Tibial nerve (tissue), 4 donors: ENCODE measurements at regions not wholly inside any gene's neighbourhood (a gene's known extent, or its start where the extent isn't known, plus 50 kb on each side); places are given as distances from the start of the nearest gene placed in this dataset.
"Not testable (repeated sequence)": the region's sequence is repeated elsewhere in the genome, so short reads cannot be mapped to it uniquely, and the experiment has no call there.

Experiments
- DNase-seq, 2 donors: peaks; one replicate each; pipeline ENCODE4 v3.0.0-alpha.2; 2019; ENCODE audit warnings: low spot score in 2 of 2
- H3K27ac ChIP-seq, 4 donors: fragments of 200-600 bp; sonication (generic) in 3 of 4; one replicate each; pipeline ENCODE4 v1.5.1; 2017 to 2019; ENCODE audit warnings: mild to moderate bottlenecking in 1 of 4
- H3K27me3 ChIP-seq, 2 donors: fragments of 200-600 bp; sonication (generic) in 1 of 2; one replicate each; pipeline versions ENCODE4 v1.5.1 to v1.6.0; 2017 to 2019
- H3K36me3 ChIP-seq, 3 donors: fragments of 200-600 bp; sonication (generic); one replicate each; pipeline ENCODE4 v1.5.1; 2018 to 2019
- H3K4me1 ChIP-seq, 4 donors: fragments of 200-600 bp; sonication (generic) in 3 of 4; one replicate each; pipeline ENCODE4 v1.5.1; 2017 to 2019
- H3K4me3 ChIP-seq, 4 donors: fragments of 200-600 bp; sonication (generic) in 3 of 4; one replicate each; pipeline ENCODE4 v1.5.1; 2017 to 2019; ENCODE audit warnings: mild to moderate bottlenecking in 1 of 4, moderate library complexity in 1 of 4
- H3K9me3 ChIP-seq, 4 donors: fragments of 200-600 bp; sonication (generic) in 3 of 4; one replicate each; pipeline ENCODE4 v1.5.1; 2017 to 2019
- EP300 ChIP-seq, 2 donors: sonication (generic); formaldehyde crosslinking; IDR thresholded peaks; one replicate each; pipeline ENCODE4 v1.6.1; 2017; ENCODE audit warnings: antibody characterized with exemption in 2 of 2, mild to moderate bottlenecking in 1 of 2
- POLR2A ChIP-seq, 2 donors: fragments of 450-650 bp; IDR thresholded peaks; one replicate each; pipeline ENCODE4 v1.6.1; 2017; ENCODE audit warnings: antibody characterized with exemption in 2 of 2, mild to moderate bottlenecking in 2 of 2, moderate library complexity in 2 of 2
- WGBS, 2 donors: methylation state at CpG; one replicate each; pipeline ENCODE4 v1.1.5; 2018; 5-methylcytosine and 5-hydroxymethylcytosine counted together
- TF ChIP-seq, protein P1 (sequence below), 5 experiments: fragments of 200-600 bp in 3 of 5; fragments of 450-650 bp in 2 of 5; sonication (generic) in 3 of 5; IDR thresholded peaks; one replicate each; pipeline ENCODE4 v1.5.1; 2016 to 2019; ENCODE audit warnings: antibody characterized with exemption in 5 of 5, mild to moderate bottlenecking in 3 of 5, moderate library complexity in 2 of 5

DNA sequence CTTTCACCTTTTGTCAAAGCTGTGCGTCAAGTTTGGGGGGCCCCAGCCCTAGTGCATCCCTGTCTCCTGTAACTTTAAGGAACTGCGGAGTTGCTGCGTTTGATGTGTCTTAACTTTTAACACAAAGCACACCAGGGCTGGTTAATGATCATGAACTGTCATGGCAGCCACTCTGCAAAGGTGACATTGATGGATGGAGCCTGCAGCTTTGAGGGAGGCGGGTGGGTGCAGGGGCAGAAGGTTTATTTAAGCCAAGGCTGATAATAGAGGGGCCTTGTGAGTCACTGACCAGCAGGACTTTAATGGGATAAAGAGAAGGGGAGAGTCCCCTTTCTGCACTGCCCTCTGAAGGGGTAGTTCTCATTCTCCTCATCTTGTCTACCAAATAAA is 190.2 kb upstream of the GATA6 start:
- no peaks in the 10 kb centered on the region for H3K36me3 ChIP-seq

DNA sequence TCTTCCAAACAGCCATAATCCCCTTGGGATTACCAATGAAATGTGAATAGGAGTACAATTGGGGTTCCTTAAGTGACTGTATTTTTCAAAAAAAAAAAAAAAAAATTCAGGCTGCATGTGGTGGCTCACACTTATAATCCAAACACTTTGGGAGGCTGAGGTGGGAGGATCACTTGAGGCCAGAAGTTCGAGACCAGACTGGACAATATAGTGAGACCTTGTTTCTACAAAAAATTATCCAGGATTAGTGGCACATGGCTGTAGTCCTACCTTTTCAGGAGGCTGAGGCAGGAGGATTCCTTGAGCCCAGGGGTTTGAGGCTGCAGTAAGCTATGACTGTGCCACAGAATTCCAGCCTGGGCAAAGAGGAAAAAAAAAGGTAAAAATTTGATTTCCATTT is 189.6 kb upstream of the GATA6 start:
- no peaks in the 10 kb centered on the region for H3K36me3 ChIP-seq
- DNase-seq, result no peak
- no peak overlapping the region for H3K4me3 ChIP-seq
- H3K4me1 ChIP-seq, result no peaks in the 10 kb centered on the region
- TF ChIP-seq, protein P1, sequence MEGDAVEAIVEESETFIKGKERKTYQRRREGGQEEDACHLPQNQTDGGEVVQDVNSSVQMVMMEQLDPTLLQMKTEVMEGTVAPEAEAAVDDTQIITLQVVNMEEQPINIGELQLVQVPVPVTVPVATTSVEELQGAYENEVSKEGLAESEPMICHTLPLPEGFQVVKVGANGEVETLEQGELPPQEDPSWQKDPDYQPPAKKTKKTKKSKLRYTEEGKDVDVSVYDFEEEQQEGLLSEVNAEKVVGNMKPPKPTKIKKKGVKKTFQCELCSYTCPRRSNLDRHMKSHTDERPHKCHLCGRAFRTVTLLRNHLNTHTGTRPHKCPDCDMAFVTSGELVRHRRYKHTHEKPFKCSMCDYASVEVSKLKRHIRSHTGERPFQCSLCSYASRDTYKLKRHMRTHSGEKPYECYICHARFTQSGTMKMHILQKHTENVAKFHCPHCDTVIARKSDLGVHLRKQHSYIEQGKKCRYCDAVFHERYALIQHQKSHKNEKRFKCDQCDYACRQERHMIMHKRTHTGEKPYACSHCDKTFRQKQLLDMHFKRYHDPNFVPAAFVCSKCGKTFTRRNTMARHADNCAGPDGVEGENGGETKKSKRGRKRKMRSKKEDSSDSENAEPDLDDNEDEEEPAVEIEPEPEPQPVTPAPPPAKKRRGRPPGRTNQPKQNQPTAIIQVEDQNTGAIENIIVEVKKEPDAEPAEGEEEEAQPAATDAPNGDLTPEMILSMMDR (IDR thresholded peaks at IDR 0.05), result no peak
- TF ChIP-seq POLR2A (IDR thresholded peaks at IDR 0.05) (no peak), EP300 (IDR thresholded peaks at IDR 0.05) (no peak)
- H3K27ac ChIP-seq, result no peak overlapping the region
- peaks cover 0 to 4% (median 0%) of the 10 kb centered on the region in 4 donors for H3K9me3 ChIP-seq
- no peaks in the 10 kb centered on the region for H3K27me3 ChIP-seq
- 79 to 94% methylated on average over 1 of the region's 1 CpG for WGBS, 2 donors

More for the DNA sequence above, 190.2 kb upstream of the GATA6 start:
- 59 to 61% methylated on average over 4 of the region's 4 CpGs for WGBS, 2 donors
- Histone ChIP-seq H3K4me3 (no peak overlapping the region), H3K27ac (no peak overlapping the region), H3K27me3 (no peaks in the 10 kb centered on the region), H3K4me1 (no peaks in the 10 kb centered on the region), H3K9me3 (peaks cover 0 to 4% (median 0%) of the 10 kb centered on the region in 4 donors)
- TF ChIP-seq, protein P1 (IDR thresholded peaks at IDR 0.05), result no peak
- TF ChIP-seq POLR2A (IDR thresholded peaks at IDR 0.05), result no peak
- no peak for TF ChIP-seq EP300 (IDR thresholded peaks at IDR 0.05)
- DNase-seq, result no peak

DNA sequence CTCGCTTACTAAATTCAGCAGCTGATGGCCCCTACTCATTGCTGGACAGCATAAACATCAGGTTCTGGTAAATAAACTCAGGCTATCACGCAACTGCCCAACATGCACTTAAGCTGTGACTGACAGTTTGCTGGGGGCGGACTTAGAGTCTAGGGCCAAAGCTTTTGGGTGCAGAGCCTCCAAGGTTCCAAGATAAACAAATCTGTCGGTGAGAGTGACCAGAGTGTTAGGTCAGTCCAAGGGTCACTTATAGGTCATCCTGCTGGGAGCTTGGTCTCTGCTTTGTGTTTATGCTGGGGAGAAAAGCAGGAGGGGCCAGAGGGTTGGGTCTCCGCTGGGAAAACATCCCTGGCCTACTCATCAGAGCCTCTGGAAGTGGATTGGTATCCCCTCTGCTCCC is 188.6 kb upstream of the GATA6 start:
- Histone ChIP-seq H3K4me1 (no peaks in the 10 kb centered on the region), H3K36me3 (no peaks in the 10 kb centered on the region), H3K4me3 (no peak overlapping the region), H3K27ac (no peak overlapping the region), H3K9me3 (peaks cover 0 to 4% (median 0%) of the 10 kb centered on the region in 4 donors), H3K27me3 (no peaks in the 10 kb centered on the region)
- no peak for DNase-seq
- WGBS, 2 donors, result 61 to 65% methylated on average over 5 of the region's 5 CpGs
- TF ChIP-seq POLR2A (IDR thresholded peaks at IDR 0.05), result no peak
- TF ChIP-seq EP300 (IDR thresholded peaks at IDR 0.05), result no peak
- TF ChIP-seq, protein P1 (IDR thresholded peaks at IDR 0.05), result no peak

DNA sequence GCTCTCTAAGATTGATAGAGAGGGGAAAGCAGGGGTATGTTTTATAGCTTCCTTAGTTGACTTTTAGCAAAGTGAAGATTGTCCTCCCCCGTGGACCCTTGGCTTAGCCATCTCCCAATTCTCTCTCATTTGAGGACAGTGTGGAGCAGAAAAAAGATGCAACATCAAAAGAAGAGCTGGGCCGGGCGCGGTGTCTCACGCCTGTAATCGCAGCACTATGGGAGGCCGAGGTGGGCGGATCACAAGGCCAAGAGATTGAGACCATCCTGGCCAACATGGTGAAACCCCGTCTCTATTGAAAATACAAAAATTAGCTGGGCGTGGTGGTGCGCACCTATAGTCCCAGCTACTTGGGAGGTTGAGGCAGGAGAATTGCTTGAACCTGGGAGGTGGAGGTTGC is 187.9 kb upstream of the GATA6 start:
- not testable (repeated sequence) for DNase-seq, H3K27me3 ChIP-seq, H3K27ac ChIP-seq, H3K36me3 ChIP-seq, H3K9me3 ChIP-seq, H3K4me3 ChIP-seq, H3K4me1 ChIP-seq
- 83 to 87% methylated on average over 11 of the region's 11 CpGs for WGBS, 2 donors

DNA sequence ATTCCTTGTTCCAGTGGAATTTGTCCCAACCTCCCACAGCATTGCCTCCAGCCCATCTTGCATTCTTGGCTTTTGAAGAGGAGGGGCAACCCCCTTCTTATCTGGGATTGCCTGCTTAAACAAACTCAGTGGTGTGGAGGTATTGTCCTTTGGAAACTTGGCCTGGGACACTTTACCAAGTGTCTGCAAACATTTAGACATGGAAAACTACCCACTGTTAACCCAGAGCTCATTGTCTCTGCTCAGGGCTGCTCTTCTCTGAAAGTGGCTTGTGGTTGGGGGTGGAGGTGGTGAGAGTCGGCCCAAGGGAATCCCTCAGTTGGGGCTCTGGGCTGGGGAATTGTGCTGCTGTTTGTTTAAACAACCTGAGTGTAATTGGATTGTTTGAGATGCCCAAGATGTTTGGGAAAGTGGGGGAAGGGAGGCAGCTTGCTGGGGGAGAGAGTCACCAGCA is 178.3 kb upstream of the GATA6 start:
- H3K4me1 ChIP-seq, result no peaks in the 10 kb centered on the region
- no peak overlapping the region for H3K27ac ChIP-seq
- no peaks in the 10 kb centered on the region for H3K9me3 ChIP-seq
- no peaks in the 10 kb centered on the region for H3K27me3 ChIP-seq
- H3K4me3 ChIP-seq, result no peak overlapping the region
- no peak for TF ChIP-seq EP300 (IDR thresholded peaks at IDR 0.05)
- TF ChIP-seq POLR2A (IDR thresholded peaks at IDR 0.05), result no peak
- TF ChIP-seq, protein P1 (IDR thresholded peaks at IDR 0.05), result no peak
- WGBS, 2 donors, result 20 to 26% methylated on average over 1 of the region's 1 CpG
- H3K36me3 ChIP-seq, result no peaks in the 10 kb centered on the region
- DNase-seq, result no peak

DNA sequence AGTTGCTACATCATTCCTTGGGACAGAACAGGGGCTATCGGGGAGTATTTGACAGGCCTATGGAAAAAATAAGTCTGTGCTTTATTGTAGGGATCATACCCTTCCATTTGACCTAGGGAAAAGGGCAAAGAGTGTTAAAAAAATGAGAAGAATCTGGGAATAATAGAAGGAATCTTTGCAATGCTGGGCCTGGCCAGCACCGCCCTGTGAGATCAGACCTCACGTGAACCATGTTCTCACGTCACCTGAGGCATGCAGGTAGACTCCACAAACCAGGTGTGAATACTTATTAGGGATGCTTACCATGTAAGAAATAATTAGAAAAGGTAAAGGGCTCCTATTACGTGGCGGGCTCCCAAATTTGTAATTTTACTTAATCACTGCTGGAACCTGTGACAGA is 177.5 kb upstream of the GATA6 start:
- DNase-seq, result no peak
- no peak overlapping the region for H3K27ac ChIP-seq
- H3K4me1 ChIP-seq, result no peaks in the 10 kb centered on the region
- no peaks in the 10 kb centered on the region for H3K9me3 ChIP-seq
- 82 to 86% methylated on average over 6 of the region's 6 CpGs for WGBS, 2 donors
- H3K27me3 ChIP-seq, result no peaks in the 10 kb centered on the region
- H3K36me3 ChIP-seq, result no peaks in the 10 kb centered on the region
- H3K4me3 ChIP-seq, result no peak overlapping the region
- TF ChIP-seq, protein P1 (IDR thresholded peaks at IDR 0.05), result no peak
- TF ChIP-seq POLR2A (IDR thresholded peaks at IDR 0.05), result no peak
